Kidney (tissue), 13 donors: ENCODE measurements at regions not wholly inside any gene's neighbourhood (a gene's known extent, or its start where the extent isn't known, plus 50 kb on each side); places are given as distances from the start of the nearest gene placed in this dataset.

Source experiments
- DNase-seq, 5 donors: peaks; one replicate each; pipeline ENCODE4 v3.0.0-alpha.2; 2013 to 2020
- FAIRE-seq: peaks from 2 replicates; lab custom pipeline; 2012; peaks lifted over from hg19 to GRCh38; lab: Jason Lieb, UNC
- H3K27ac ChIP-seq, 2 donors: one replicate each; pipeline ENCODE4 v1.7.0; 2013; ENCODE audit warnings: low read depth in 2 of 2, low read length in 2 of 2, inconsistent platforms in 1 of 2
- H3K27me3 ChIP-seq: one replicate; pipeline ENCODE4 v1.7.1; 2013; ENCODE audit warnings: low read length, inconsistent platforms; ENCODE audit not compliant: control insufficient read depth, insufficient read depth
- H3K36me3 ChIP-seq, 3 donors: one replicate each; pipeline versions ENCODE4 v1.7.0 to v1.7.1; 2013; ENCODE audit warnings: low read length in 3 of 3, control low read depth in 1 of 3, inconsistent platforms in 1 of 3; ENCODE audit not compliant: insufficient read depth in 3 of 3, control insufficient read depth in 2 of 3
- H3K4me1 ChIP-seq, 3 donors: one replicate each; pipeline versions ENCODE4 v1.7.0 to v1.7.1; 2013; ENCODE audit warnings: low read length in 3 of 3, inconsistent platforms in 1 of 3, low read depth in 1 of 3; ENCODE audit not compliant: control insufficient read depth in 2 of 3, insufficient read depth in 2 of 3
- H3K4me3 ChIP-seq, 3 donors: one replicate each; pipeline versions ENCODE4 v1.7.0 to v1.8.1; 2013; ENCODE audit warnings: low read length in 3 of 3, control low read depth in 1 of 3, inconsistent platforms in 1 of 3
- H3K9ac ChIP-seq, 3 donors: one replicate each; pipeline versions ENCODE4 v1.7.0 to v1.7.1; 2013; ENCODE audit warnings: low read length in 3 of 3, control low read depth in 1 of 3, inconsistent platforms in 1 of 3
- H3K9me3 ChIP-seq, 3 donors: one replicate each; pipeline versions ENCODE4 v1.7.0 to v1.7.1; 2013; ENCODE audit warnings: low read length in 3 of 3, control low read depth in 1 of 3, inconsistent platforms in 1 of 3; ENCODE audit not compliant: control insufficient read depth in 2 of 3, insufficient read depth in 1 of 3
- CTCF ChIP-seq: IDR thresholded peaks from 3 replicates; pipeline ENCODE4 v1.5.1; 2012; ENCODE audit warnings: mild to moderate bottlenecking, moderate library complexity, borderline replicate concordance; ENCODE audit not compliant: insufficient read depth; ENCODE audit errors: extremely low read depth
- intact Hi-C: fragments of 100-400 bp; cut with DNase I; formaldehyde crosslinking; loops from one replicate; pipeline ENCODE4 v1.11.1; 2022
- donor health status: control.
- donor health status: control.
- donor health status: control.
- donor health status: control.
- donor health status: control.
- donor health status: DM: yes; HTN: yes; CAD: no.
- donor health status: Normal renal cell carcinoma (clear cell type).

- intact Hi-C loops, result no loop called here
- H3K27me3 ChIP-seq, result no peaks in the 10 kb centered on the region
- H3K9ac ChIP-seq, result no peak overlapping the region
- H3K27ac ChIP-seq, result no peak overlapping the region
- no peak overlapping the region for H3K4me3 ChIP-seq
- no peak for FAIRE-seq
- no peaks in the 10 kb centered on the region for H3K4me1 ChIP-seq
- no peaks in the 10 kb centered on the region for H3K36me3 ChIP-seq
- DNase-seq, result no peak
- no peaks in the 10 kb centered on the region for H3K9me3 ChIP-seq
- TF ChIP-seq CTCF, result no peak
Observed at GRCh38 chr9:2987679-2988078, 143.8 kb upstream of the PUM3 start.

GRCh38 chr9:2985343-2985742, 141.4 kb upstream of the PUM3 start:
- H3K36me3 ChIP-seq, result no peaks in the 10 kb centered on the region
- FAIRE-seq (no peak), DNase-seq (no peak)
- H3K9me3 ChIP-seq, result no peaks in the 10 kb centered on the region
- H3K27me3 ChIP-seq, result no peaks in the 10 kb centered on the region
- no peaks in the 10 kb centered on the region for H3K4me1 ChIP-seq
- no peak overlapping the region for H3K27ac ChIP-seq
- H3K9ac ChIP-seq, result no peak overlapping the region
- no peak overlapping the region for H3K4me3 ChIP-seq
- intact Hi-C loops, result no loop called here
- no peak for TF ChIP-seq CTCF

DNA sequence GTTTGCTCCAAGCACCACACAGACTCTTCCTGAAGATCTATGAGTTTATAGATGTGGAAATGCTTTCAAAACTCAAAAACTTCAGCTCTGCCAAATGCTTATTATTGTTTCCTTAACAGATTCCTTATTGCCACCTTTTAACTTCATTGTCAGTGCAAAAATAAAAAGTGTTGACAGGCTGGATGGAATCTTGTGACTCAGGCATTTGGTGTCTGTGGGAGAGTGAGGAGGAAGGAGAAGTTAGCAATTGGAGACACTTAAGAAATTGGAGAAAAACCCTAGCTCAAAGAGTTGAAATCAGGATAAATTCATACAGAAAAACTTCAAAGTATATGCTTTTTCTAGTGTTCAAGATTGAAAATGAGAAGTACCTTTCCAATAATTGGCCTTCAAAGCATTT, 140.6 kb upstream of the PUM3 start:
- H3K9me3 ChIP-seq, result no peaks in the 10 kb centered on the region
- no peaks in the 10 kb centered on the region for H3K4me1 ChIP-seq
- H3K4me3 ChIP-seq, result no peak overlapping the region
- DNase-seq (no peak), FAIRE-seq (no peak)
- no peak for TF ChIP-seq CTCF
- H3K9ac ChIP-seq, result no peak overlapping the region
- no peaks in the 10 kb centered on the region for H3K27me3 ChIP-seq
- no peak overlapping the region for H3K27ac ChIP-seq
- H3K36me3 ChIP-seq, result no peaks in the 10 kb centered on the region
- intact Hi-C loops, result no loop called here

DNA sequence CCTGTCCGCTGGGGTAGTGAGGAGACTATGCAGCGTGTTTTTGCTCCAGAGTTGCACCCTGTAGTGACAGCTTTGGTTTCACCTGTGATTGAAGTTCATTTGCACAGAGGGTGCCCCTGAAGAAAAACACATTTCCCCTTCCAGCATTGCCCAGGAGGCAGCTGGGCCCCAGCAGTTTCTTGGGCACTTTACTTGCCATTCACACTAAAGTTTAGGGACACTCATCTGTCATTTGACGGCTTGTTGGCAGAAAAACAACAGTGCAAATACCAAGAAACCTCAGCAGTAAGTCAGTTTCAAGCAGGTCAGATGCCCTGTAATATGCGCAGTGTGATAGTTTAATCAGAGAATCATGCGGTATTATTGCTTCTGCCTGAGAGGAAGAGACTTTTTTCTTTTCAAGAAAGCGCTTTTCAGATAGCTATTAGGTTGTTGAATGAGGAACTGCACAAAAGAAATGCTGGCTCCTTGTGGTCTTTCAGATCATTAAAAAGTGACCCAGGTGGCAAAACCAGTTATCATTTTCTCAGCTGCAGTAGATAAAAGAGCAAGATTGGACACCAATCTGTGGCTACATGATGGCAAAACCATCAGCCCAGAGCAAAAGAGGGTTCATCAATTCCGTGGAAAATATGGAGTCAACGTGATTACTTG, 136.2 kb upstream of the PUM3 start:
- Histone ChIP-seq H3K4me3 (no peak overlapping the region), H3K27ac (no peak overlapping the region), H3K9ac (no peak overlapping the region), H3K4me1 (no peaks in the 10 kb centered on the region), H3K9me3 (no peaks in the 10 kb centered on the region), H3K27me3 (no peaks in the 10 kb centered on the region), H3K36me3 (no peaks in the 10 kb centered on the region)
- TF ChIP-seq CTCF, result no peak
- DNase-seq (no peak), FAIRE-seq (no peak)
- intact Hi-C loops, result no loop called here
